GM18868 (cell line): ENCODE measurements at regions not wholly inside any gene's neighbourhood (a gene's known extent, or its start where the extent isn't known, plus 50 kb on each side); places are given as distances from the start of the nearest gene placed in this dataset.

ENCODE experiments used
- ATAC-seq: cut with Tn5 transposase; IDR thresholded peaks from one replicate; pipeline ENCODE4 v1.9.1; 2021; ENCODE audit warnings: mild to moderate bottlenecking, moderate library complexity; ENCODE audit not compliant: unreplicated experiment

- ATAC-seq: no peak
These were observed 475.9 kb upstream of the HTR2A start for GRCh38 chr13:47372751-47373150.

GRCh38 chr13:47351798-47352197, 454.9 kb upstream of the HTR2A start:
- ATAC-seq: no peak

DNA sequence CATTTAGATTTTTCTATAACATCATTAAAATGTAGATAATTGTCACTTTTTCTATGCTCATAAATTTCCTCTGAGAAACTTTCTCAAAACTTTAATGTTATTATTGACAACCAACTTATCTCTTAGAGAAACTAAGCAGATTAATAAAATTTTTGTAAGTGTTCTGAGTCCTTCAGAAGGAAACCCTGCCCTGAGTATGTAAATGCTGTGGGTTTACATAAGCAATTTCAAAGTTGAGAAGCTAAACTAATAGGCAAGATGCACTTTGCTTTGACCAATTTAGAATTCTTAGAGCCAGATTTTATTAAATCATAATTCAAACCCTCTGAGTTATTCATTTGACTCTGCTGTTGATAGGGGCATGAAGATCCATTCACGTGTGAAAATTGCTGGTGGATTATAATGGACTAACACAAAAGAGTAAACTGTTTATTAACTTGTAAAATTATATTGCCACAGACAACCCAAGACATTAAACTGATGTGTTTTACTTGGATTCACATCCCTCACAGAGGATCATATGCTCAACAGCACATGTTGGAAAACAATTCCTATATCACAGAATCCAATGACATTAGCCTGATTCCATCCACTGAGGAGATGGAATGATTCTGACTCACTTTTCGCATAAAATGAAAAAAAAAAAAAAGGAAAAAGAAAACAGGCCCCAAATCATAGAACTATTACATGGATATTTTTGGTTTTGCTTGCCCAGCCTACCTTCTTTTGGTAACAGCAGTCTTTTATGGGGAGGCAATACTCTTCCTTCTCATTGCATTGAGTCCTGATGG, 453.7 kb upstream of the HTR2A start:
- ATAC-seq: no peak

GRCh38 chr13:47349211-47349610, 452.4 kb upstream of the HTR2A start:
- no peak for ATAC-seq

GRCh38 chr13:47337781-47338507, 441.1 kb upstream of the HTR2A start:
- ATAC-seq: no peak

DNA sequence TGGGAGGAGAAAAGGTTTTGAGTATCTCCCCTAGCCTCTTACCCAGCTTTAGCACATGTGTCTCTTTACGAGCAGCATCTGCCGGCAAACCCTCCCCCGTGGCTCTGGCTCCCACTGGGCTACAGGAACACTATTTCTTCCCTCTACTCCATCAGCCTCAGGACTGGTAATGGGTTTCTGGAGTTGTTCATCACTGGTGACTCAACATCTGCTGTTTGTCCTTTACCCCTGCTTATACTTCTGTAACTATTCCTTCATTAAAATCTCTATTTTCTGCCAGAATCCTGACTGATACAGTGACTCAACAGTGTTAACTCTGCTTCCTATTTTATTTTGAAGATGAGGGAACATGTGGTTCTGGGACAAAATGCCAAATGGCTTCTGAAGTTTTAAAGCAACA, 437.3 kb upstream of the HTR2A start:
- no peak for ATAC-seq

- no peak for ATAC-seq
These were observed 435.3 kb upstream of the HTR2A start for GRCh38 chr13:47332149-47332548.

DNA sequence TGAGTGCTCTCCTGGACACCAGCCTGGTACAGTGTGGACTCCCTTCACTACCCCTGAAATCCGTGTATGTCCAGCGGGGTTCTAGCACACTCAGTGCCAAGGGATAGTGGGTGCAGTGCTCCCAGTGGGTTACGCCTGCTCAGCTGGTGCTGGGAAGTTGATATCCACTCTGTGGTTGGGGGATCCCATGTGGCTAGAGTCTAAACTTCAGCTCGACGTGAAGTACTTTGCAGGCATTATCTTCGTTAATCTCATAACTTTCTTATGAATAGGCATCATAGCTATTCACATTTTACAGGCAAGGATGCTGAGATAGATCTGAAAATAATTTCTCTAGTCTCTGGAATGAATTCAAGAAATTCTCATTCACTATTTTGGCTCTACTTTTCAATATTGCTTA, 433.2 kb upstream of the HTR2A start:
- no peak for ATAC-seq

GRCh38 chr13:47327861-47328260, 431.0 kb upstream of the HTR2A start:
- ATAC-seq: no peak

DNA sequence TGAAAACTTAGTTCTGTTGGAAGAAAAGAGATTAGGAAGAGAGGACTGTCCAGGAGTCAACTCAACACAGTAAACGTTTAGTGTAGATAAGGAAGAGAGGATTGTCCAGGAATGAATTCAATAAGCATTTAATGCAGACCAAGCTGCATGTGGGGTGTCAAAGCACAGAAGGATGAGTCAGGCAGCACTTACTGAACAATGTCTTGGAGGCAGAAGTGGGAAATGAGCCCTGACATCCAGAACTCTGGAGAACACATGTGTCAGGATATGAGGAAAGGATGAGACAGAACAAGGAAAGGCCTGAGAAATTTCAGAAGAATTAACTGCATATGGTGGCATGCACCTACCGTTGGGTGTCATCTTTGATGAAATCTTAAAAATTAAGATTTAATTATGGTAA, 429.2 kb upstream of the HTR2A start:
- ATAC-seq: no peak

- no peak for ATAC-seq
These were observed 420.5 kb upstream of the HTR2A start for GRCh38 chr13:47317356-47317755.

DNA sequence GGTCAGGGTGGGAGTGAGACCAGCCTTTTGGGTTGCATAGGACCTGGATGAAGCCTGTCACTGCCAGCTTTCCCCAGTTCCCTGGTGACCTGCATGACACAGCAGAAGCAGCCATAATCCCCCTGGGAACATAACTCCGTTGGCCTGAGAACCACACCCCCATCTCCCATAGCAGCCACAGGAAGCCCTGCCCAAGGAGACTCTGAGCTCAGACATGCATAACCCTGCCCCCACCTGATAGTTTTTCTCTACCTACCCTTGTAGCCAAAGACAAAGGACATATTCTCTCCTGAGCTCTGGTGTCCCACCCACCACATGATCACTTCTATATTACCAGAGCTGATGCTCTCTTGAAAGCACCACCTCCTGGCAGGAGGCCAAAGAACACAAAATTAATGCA, 413.5 kb upstream of the HTR2A start:
- no peak for ATAC-seq

- no peak for ATAC-seq
These were observed 410.1 kb upstream of the HTR2A start for GRCh38 chr13:47306991-47307390.

- no peak for ATAC-seq
These were observed 406.8 kb upstream of the HTR2A start for GRCh38 chr13:47303626-47304025.

DNA sequence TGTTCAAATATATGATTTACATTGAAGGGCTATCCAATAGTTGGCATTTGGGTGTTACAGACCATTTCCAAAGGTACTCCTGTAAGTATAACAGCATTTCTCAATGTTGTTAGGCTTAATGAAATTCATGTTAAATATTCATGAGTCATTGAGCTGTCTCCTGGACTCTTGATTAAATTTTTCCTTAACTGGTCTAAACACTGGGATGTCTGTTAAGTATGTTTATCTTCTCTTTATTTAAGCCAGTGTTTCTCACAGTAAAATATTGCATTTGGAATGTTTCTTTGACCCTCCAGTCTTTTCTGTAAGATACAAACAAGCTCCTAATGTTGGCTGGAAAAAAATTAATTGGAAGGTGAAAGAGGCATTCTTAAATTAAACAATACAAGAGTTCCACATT, 402.5 kb upstream of the HTR2A start:
- no peak for ATAC-seq

GRCh38 chr13:47298506-47298905, 401.7 kb upstream of the HTR2A start:
- no peak for ATAC-seq

GRCh38 chr13:47294691-47295090, 397.8 kb upstream of the HTR2A start:
- no peak for ATAC-seq

DNA sequence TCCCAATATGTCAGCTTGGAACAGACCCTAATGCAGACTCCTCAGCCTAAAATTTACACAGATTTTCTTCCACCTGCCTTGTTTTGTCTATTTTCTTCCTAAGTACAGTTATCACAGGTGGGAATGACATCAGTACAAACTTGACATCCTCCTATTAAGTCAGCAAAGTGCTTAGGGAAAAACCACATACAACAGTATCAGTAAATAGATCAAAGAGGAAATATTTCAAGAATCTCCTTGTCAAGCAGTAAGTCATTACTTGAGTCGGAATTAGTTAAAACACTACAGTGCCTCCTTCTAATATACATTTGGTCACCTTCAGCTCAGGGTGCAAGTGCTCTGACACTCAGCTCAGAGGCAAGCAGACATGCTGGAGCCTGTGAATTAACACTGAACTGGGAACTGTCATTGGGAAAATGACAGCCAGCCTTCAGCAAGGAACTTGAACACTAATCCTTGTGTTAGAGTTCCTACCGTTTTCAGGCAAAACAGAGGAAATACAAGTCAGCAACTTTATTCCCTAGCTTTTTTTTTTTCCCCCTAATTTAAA, 394.3 kb upstream of the HTR2A start:
- ATAC-seq: no peak

DNA sequence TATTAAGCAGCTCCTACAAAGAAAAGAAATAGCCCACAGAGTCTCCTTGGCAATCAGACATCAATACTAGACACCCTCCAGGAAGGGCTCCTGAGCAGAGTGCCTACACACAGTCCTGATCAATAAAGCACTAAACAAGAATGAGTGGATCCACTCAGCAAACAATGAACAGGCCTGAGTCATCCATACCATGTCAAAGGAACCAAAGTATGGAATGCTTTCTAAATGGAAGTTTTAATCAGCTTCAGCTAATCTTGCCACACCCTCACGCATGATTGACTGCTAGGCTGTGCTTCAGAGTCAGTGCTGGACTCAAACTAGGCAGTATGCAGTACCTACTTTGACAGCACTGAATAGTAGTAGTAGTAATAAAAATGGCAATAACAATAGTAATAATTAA, 392.7 kb upstream of the HTR2A start:
- ATAC-seq: no peak

DNA sequence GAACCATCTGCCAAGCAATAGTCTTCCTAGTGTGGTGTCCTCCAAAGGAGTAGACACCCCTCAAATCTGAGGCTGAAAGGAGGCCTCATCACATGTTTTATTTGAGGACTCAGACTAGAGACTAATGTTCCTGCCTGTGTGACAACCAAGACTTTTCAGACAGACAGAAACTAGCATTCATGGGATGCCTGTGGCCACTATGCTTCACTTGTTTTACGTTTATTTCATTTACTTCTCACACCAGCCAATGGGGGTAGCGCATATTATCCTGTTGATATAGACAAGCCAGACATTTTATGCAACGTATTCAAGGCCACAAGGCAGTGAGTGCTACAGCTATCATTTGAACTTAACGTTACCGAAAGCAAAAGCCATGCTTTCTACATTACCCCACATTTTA, 391.7 kb upstream of the HTR2A start:
- ATAC-seq: no peak

GRCh38 chr13:47287291-47287751, 390.5 kb upstream of the HTR2A start:
- no peak for ATAC-seq

GRCh38 chr13:47281991-47282390, 385.1 kb upstream of the HTR2A start:
- no peak for ATAC-seq
